PC-9 (cell line): ENCODE measurements at regions not wholly inside any gene's neighbourhood (a gene's known extent, or its start where the extent isn't known, plus 50 kb on each side); places are given as distances from the start of the nearest gene placed in this dataset.

Experiments
- BruUV-seq: library from RNA; stranded (reverse); fragments of 400-500 nt; replicated peaks from 2 replicates; lab custom pipeline; 2021; lab: Mats Ljungman, UMichigan
- CTCF ChIA-PET: fragments of 300-600 bp; sonication (Branson Sonifier 250); formaldehyde crosslinking; loops from one replicate; lab custom pipeline; 2022; ENCODE audit warnings: antibody characterized with exemption; lab: Charles Lee
- POLR2A ChIA-PET: fragments of 300-600 bp; sonication (Branson Sonifier 250); formaldehyde crosslinking; loops from one replicate; lab custom pipeline; 2022; ENCODE audit warnings: antibody characterized with exemption; ENCODE audit not compliant: unreplicated experiment; lab: Charles Lee
- DNase-seq, 2 experiments: peaks; one replicate each; pipeline versions ENCODE4 v3.0.0 to v3.0.0-alpha.2; 2015 to 2022; ENCODE audit warnings: mixed read lengths in 1 of 2
- H2AFZ ChIP-seq: fragments of 200-600 bp; sonication (generic); 2 replicates; pipeline ENCODE4 v1.8.1; 2017; ENCODE audit warnings: antibody characterized with exemption
- H3F3A ChIP-seq: fragments of 200-600 bp; sonication (generic); 2 replicates; pipeline ENCODE4 v1.8.1; 2017; ENCODE audit warnings: antibody characterized with exemption, mild to moderate bottlenecking, low read depth; ENCODE audit not compliant: insufficient read depth
- H3K27ac ChIP-seq: fragments of 200-600 bp; sonication (generic); 2 replicates; pipeline ENCODE4 v1.6.1; 2016; ENCODE audit warnings: mixed run types
- H3K27me3 ChIP-seq: fragments of 200-600 bp; sonication (generic); 2 replicates; pipeline ENCODE4 v1.6.1; 2016; ENCODE audit warnings: low read depth, mixed run types; ENCODE audit not compliant: insufficient read depth
- H3K36me3 ChIP-seq: fragments of 200-600 bp; sonication (generic); 2 replicates; pipeline ENCODE4 v1.6.1; 2016; ENCODE audit warnings: low read depth, mixed run types
- H3K4me1 ChIP-seq: fragments of 200-600 bp; sonication (generic); replicated peaks from 2 replicates; pipeline ENCODE4 v1.6.1; 2016; ENCODE audit warnings: mixed run types; ENCODE audit not compliant: insufficient read depth
- H3K4me2 ChIP-seq: fragments of 200-600 bp; sonication (generic); 2 replicates; pipeline ENCODE4 v1.6.1; 2017; ENCODE audit warnings: mixed run types
- H3K4me3 ChIP-seq: fragments of 200-600 bp; sonication (generic); 2 replicates; pipeline ENCODE4 v1.6.1; 2016; ENCODE audit warnings: mixed run types
- H3K79me2 ChIP-seq: fragments of 200-600 bp; sonication (generic); 2 replicates; pipeline ENCODE4 v1.6.1; 2017; ENCODE audit warnings: low read depth, mixed run types
- H3K9me2 ChIP-seq: fragments of 200-600 bp; sonication (generic); 2 replicates; pipeline ENCODE4 v1.8.1; 2017; ENCODE audit warnings: mild to moderate bottlenecking; ENCODE audit not compliant: insufficient read depth
- H3K9me3 ChIP-seq: fragments of 200-600 bp; sonication (generic); 2 replicates; pipeline ENCODE4 v1.8.1; 2016; ENCODE audit warnings: low read depth; ENCODE audit not compliant: insufficient read depth
- H4K20me1 ChIP-seq: fragments of 200-600 bp; sonication (generic); 2 replicates; pipeline ENCODE4 v1.8.1; 2017; ENCODE audit not compliant: insufficient read depth
- EZH2 ChIP-seq: fragments of 200-600 bp; sonication (generic); IDR thresholded peaks from 2 replicates; pipeline ENCODE4 v1.8.0; 2017; ENCODE audit warnings: antibody characterized with exemption, low read depth
- intact Hi-C: fragments of 100-400 bp; cut with micrococcal nuclease; formaldehyde crosslinking; loops from one replicate; pipeline ENCODE4 v1.10.0; 2022; ENCODE audit not compliant: unreplicated experiment
- TF ChIP-seq, protein P1 (sequence below): fragments of 200-600 bp; sonication (generic); conservative IDR thresholded peaks from 2 replicates; pipeline ENCODE4 v1.6.1; 2017; ENCODE audit warnings: mixed run types, antibody characterized with exemption, mild to moderate bottlenecking, moderate library complexity

DNA sequence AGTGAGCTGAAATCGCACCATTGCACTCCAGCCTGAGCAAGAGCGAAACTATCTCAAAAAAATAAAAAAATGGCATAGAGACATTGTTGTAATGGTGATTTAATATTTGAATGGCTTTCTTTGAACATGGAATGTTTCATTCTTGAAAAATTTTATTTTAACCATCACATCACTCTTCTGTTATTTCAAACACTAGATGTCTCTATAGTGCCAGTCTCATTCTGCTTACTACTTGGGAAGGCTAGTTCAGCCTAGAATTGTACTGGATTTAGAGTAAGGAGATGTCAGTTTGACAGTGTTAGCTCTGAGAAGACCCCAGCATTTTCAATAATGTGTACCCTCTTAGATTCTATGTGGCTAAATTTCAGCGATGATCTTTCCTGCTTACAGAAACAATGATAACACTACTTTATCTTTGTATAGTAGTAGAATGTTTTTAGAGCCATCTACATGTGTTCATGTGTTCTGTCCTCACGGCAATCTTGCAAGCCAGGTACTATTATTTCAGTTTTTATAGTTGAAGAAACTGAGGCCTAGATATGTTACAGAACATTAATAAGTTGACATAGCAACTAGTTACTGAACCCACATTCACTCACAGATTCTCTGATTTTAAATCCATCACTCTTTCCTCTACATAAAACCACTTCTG is 142.9 kb upstream of the ZSWIM2 start:
- Histone ChIP-seq H3K27me3 (no peaks in the 10 kb centered on the region), H3K9me3 (no peaks in the 10 kb centered on the region), H4K20me1 (no peaks in the 10 kb centered on the region), H3K4me3 (no peak overlapping the region), H3K27ac (no peak overlapping the region), H2AFZ (no peak overlapping the region), H3K4me1 (no peaks in the 10 kb centered on the region), H3K79me2 (no peaks in the 10 kb centered on the region), H3K9me2 (no peaks in the 10 kb centered on the region), H3K4me2 (no peak overlapping the region), H3K36me3 (no peaks in the 10 kb centered on the region), H3F3A (no peaks in the 10 kb centered on the region)
- intact Hi-C loops: no loop called here
- no TSS peak for BruUV-seq
- TF ChIP-seq, protein P1, sequence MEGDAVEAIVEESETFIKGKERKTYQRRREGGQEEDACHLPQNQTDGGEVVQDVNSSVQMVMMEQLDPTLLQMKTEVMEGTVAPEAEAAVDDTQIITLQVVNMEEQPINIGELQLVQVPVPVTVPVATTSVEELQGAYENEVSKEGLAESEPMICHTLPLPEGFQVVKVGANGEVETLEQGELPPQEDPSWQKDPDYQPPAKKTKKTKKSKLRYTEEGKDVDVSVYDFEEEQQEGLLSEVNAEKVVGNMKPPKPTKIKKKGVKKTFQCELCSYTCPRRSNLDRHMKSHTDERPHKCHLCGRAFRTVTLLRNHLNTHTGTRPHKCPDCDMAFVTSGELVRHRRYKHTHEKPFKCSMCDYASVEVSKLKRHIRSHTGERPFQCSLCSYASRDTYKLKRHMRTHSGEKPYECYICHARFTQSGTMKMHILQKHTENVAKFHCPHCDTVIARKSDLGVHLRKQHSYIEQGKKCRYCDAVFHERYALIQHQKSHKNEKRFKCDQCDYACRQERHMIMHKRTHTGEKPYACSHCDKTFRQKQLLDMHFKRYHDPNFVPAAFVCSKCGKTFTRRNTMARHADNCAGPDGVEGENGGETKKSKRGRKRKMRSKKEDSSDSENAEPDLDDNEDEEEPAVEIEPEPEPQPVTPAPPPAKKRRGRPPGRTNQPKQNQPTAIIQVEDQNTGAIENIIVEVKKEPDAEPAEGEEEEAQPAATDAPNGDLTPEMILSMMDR: no peak
- no peak for TF ChIP-seq EZH2
- ChIA-PET POLR2A (no interaction called here), CTCF (no interaction called here)
- DNase-seq: no peak

DNA sequence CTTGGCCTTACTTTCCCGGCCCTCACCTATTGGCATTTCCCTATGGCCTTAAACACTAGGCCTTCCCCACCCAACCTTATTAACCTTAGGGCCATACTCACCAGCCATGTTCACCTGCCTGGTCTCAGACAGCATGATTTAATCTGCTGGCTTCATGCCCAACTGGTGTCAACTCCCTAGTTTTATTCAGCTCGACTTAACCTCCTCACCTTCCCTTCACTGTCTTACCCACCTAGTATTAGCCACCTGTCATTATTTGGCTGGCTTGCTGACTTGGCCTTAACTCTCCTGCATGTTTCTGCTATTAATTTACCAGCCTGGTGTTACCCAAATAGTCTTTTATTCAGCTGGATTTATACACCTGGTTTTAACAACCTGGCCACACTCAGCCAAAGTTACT is 136.0 kb upstream of the ZSWIM2 start:
- TF ChIP-seq EZH2: no peak
- TF ChIP-seq, protein P1: no peak
- Histone ChIP-seq H3K9me2 (no peaks in the 10 kb centered on the region), H2AFZ (no peak overlapping the region), H3F3A (no peaks in the 10 kb centered on the region), H3K36me3 (no peaks in the 10 kb centered on the region), H3K4me3 (no peak overlapping the region), H3K4me2 (no peak overlapping the region), H3K9me3 (no peaks in the 10 kb centered on the region), H3K27me3 (no peaks in the 10 kb centered on the region), H4K20me1 (no peaks in the 10 kb centered on the region), H3K4me1 (no peaks in the 10 kb centered on the region), H3K79me2 (no peaks in the 10 kb centered on the region), H3K27ac (no peak overlapping the region)
- intact Hi-C loops: no loop called here
- BruUV-seq: no TSS peak
- POLR2A ChIA-PET: no interaction called here
- no peak for DNase-seq
- CTCF ChIA-PET: no interaction called here

DNA sequence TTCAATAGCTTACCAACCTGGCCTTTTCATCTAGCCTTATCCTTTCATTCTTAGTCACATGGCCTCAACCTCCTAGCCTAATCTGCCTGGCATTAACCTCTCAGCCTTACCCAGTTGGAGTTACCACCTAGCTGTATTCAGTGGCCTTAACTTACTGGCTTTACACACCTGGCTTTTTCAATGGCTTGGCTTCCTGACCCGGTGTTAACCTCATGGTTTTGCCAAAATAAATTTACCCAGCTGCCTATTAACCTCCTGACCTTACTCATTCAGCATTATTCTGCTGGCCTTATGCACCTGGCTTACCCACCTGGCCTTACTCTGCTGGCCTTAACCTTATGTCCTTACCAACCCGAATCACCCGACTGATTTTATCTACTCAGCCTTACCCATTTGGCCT is 135.5 kb upstream of the ZSWIM2 start:
- H3K4me1 ChIP-seq: no peaks in the 10 kb centered on the region
- H3K9me2 ChIP-seq: no peaks in the 10 kb centered on the region
- no peaks in the 10 kb centered on the region for H3K27me3 ChIP-seq
- H3K27ac ChIP-seq: no peak overlapping the region
- intact Hi-C loops: no loop called here
- H3K36me3 ChIP-seq: no peaks in the 10 kb centered on the region
- H3K4me2 ChIP-seq: no peak overlapping the region
- no peaks in the 10 kb centered on the region for H3K79me2 ChIP-seq
- H3F3A ChIP-seq: no peaks in the 10 kb centered on the region
- no peak for DNase-seq
- H3K4me3 ChIP-seq: no peak overlapping the region
- H2AFZ ChIP-seq: no peak overlapping the region
- H3K9me3 ChIP-seq: no peaks in the 10 kb centered on the region
- CTCF ChIA-PET: no interaction called here
- BruUV-seq: no TSS peak
- H4K20me1 ChIP-seq: no peaks in the 10 kb centered on the region
- POLR2A ChIA-PET: no interaction called here
- TF ChIP-seq, protein P1: no peak
- TF ChIP-seq EZH2: no peak
